A549 (cell line): ENCODE measurements at regions not wholly inside any gene's neighbourhood (a gene's known extent, or its start where the extent isn't known, plus 50 kb on each side); places are given as distances from the start of the nearest gene placed in this dataset.

Experiments
- ATAC-seq, 2 experiments: fragments of 200-7000 bp in 1 of 2; fragments of >200 bp in 1 of 2; cut with Nextera tagmentation in 1 of 2; cut with Tn5 transposase in 1 of 2; 3 replicates each; pipeline versions ENCODE4 v1.8.0 to v1.9.1; 2018 to 2020; ENCODE audit warnings: mild to moderate bottlenecking in 1 of 2, moderate library complexity in 1 of 2
- CTCF ChIA-PET: fragments of 300-600 bp; sonication (Branson Sonifier 250); formaldehyde crosslinking; extraction: SDS; loops from one replicate; lab custom pipeline; 2021; ENCODE audit warnings: antibody characterized with exemption, inconsistent platforms; lab: Yijun Ruan, JAX
- POLR2A ChIA-PET: fragments of 350-600 bp; formaldehyde crosslinking; extraction: SDS; loops from one replicate; lab custom pipeline; 2021; ENCODE audit warnings: antibody characterized with exemption, inconsistent platforms; lab: Yijun Ruan, JAX
- DNase-seq, 2 experiments: peaks; one replicate each; pipeline versions ENCODE4 v3.0.0 to v3.0.0-alpha.2; 2011 to 2016; ENCODE audit warnings: low read depth in 1 of 2, low spot score in 1 of 2
- FAIRE-seq: peaks from 2 replicates; lab custom pipeline; 2011; peaks lifted over from hg19 to GRCh38; lab: Jason Lieb, UNC
- H3K27ac ChIP-seq, 2 experiments: fragments of >200 bp; sonication (Bioruptor Twin); formaldehyde crosslinking; 3 replicates each; pipeline ENCODE4 v1.5.1; 2016 to 2017
- H3K4me1 ChIP-seq: fragments of >200 bp; sonication (Bioruptor Twin); formaldehyde crosslinking; 3 replicates; pipeline ENCODE4 v1.6.1; 2016
- H3K4me2 ChIP-seq: fragments of >200 bp; sonication (Bioruptor Twin); formaldehyde crosslinking; 3 replicates; pipeline ENCODE4 v1.6.1; 2016
- H3K4me3 ChIP-seq: fragments of >200 bp; sonication (Bioruptor Twin); formaldehyde crosslinking; 3 replicates; pipeline ENCODE4 v1.5.1; 2016
- H3K9me3 ChIP-seq: fragments of >200 bp; sonication (Bioruptor Twin); formaldehyde crosslinking; 3 replicates; pipeline ENCODE4 v1.6.1; 2016
- BHLHE40 ChIP-seq: IDR thresholded peaks from 2 replicates; pipeline ENCODE4 v1.6.1; 2012; ENCODE audit warnings: low read depth, low read length, inconsistent platforms
- CHD2 ChIP-seq: fragments of 150-350 bp; IDR thresholded peaks from 2 replicates; pipeline ENCODE4 v1.6.1; 2014; ENCODE audit warnings: low read length; ENCODE audit not compliant: partially characterized antibody
- CTCF ChIP-seq: fragments of >200 bp; sonication (Bioruptor Twin); formaldehyde crosslinking; IDR thresholded peaks from 3 replicates; pipeline ENCODE4 v1.5.1; 2016
- EHMT2 ChIP-seq: fragments of 200-600 bp; sonication (generic); IDR thresholded peaks from 2 replicates; pipeline ENCODE4 v1.6.1; 2016; ENCODE audit warnings: antibody characterized with exemption, low read depth, mild to moderate bottlenecking, moderate library complexity
- FOXS1 ChIP-seq: fragments of 250-450 bp; sonication (Bioruptor Pico); IDR thresholded peaks from 2 replicates; pipeline ENCODE4 v1.5.0; 2020; ENCODE audit warnings: mild to moderate bottlenecking, moderate library complexity
- HDAC2 ChIP-seq: fragments of 200-600 bp; sonication (generic); IDR thresholded peaks from 2 replicates; pipeline ENCODE4 v1.6.1; 2016
- HMGXB4 ChIP-seq: fragments of 250-450 bp; sonication (Bioruptor Pico); IDR thresholded peaks from 2 replicates; pipeline ENCODE4 v1.5.0; 2021; ENCODE audit warnings: mild to moderate bottlenecking, moderate library complexity, borderline replicate concordance
- HOXB5 ChIP-seq: fragments of 250-450 bp; sonication (Bioruptor Pico); IDR thresholded peaks from 2 replicates; pipeline ENCODE4 v1.5.0; 2020; ENCODE audit warnings: mild to moderate bottlenecking, moderate library complexity
- JUNB ChIP-seq: fragments of >200 bp; sonication (Bioruptor Twin); formaldehyde crosslinking; IDR thresholded peaks from 2 replicates; pipeline ENCODE4 v1.6.1; 2016
- KDM5A ChIP-seq: fragments of 200-600 bp; sonication (generic); IDR thresholded peaks from 2 replicates; pipeline ENCODE4 v1.6.1; 2016; ENCODE audit warnings: antibody characterized with exemption, mild to moderate bottlenecking
- MAFK ChIP-seq: fragments of 450-650 bp; IDR thresholded peaks from 2 replicates; pipeline ENCODE4 v1.6.1; 2014; ENCODE audit not compliant: partially characterized antibody
- MYC ChIP-seq: IDR thresholded peaks from 2 replicates; pipeline ENCODE4 v1.6.1; 2012; ENCODE audit warnings: mild to moderate bottlenecking, inconsistent platforms, low read length, improper control_type of control experiment, borderline replicate concordance
- POLR2AphosphoS2 ChIP-seq: conservative IDR thresholded peaks from 2 replicates; pipeline ENCODE4 v1.6.1; 2012; ENCODE audit warnings: low read length, improper control_type of control experiment, inconsistent platforms
- RAD21 ChIP-seq, 2 experiments: fragments of >200 bp in 1 of 2; sonication (Bioruptor Twin) in 1 of 2; formaldehyde crosslinking in 1 of 2; IDR thresholded peaks in 1 of 2; conservative IDR thresholded peaks in 1 of 2; 2 replicates in 1 of 2; 3 replicates in 1 of 2; pipeline ENCODE4 v1.6.1; 2012 to 2018; ENCODE audit warnings: inconsistent platforms in 1 of 2
- RNF2 ChIP-seq: fragments of 200-600 bp; sonication (generic); IDR thresholded peaks from 2 replicates; pipeline ENCODE4 v1.6.1; 2016; ENCODE audit warnings: low read depth, mild to moderate bottlenecking, antibody characterized with exemption, moderate library complexity, borderline replicate concordance
- TFCP2L1 ChIP-seq: fragments of 250-450 bp; sonication (Bioruptor Pico); IDR thresholded peaks from 2 replicates; pipeline ENCODE4 v1.5.0; 2021; ENCODE audit warnings: mild to moderate bottlenecking
- ZFP36 ChIP-seq: fragments of 450-650 bp; IDR thresholded peaks from 2 replicates; pipeline ENCODE4 v1.6.1; 2014; ENCODE audit warnings: borderline replicate concordance; ENCODE audit not compliant: partially characterized antibody
- WGBS: methylation state at CpG from one replicate; pipeline ENCODE4 v1.1.6; 2017; ENCODE audit errors: missing lambda C conversion rate; 5-methylcytosine and 5-hydroxymethylcytosine counted together
- TF ChIP-seq, protein P1 (sequence below): fragments of 200-600 bp; sonication (generic); IDR thresholded peaks from 2 replicates; pipeline ENCODE4 v1.6.1; 2016; ENCODE audit warnings: antibody characterized with exemption, mild to moderate bottlenecking, moderate library complexity
- TF ChIP-seq, protein P2 (sequence below): fragments of >200 bp; sonication (Bioruptor Twin); formaldehyde crosslinking; IDR thresholded peaks from 2 replicates; pipeline ENCODE4 v1.6.1; 2016

DNA sequence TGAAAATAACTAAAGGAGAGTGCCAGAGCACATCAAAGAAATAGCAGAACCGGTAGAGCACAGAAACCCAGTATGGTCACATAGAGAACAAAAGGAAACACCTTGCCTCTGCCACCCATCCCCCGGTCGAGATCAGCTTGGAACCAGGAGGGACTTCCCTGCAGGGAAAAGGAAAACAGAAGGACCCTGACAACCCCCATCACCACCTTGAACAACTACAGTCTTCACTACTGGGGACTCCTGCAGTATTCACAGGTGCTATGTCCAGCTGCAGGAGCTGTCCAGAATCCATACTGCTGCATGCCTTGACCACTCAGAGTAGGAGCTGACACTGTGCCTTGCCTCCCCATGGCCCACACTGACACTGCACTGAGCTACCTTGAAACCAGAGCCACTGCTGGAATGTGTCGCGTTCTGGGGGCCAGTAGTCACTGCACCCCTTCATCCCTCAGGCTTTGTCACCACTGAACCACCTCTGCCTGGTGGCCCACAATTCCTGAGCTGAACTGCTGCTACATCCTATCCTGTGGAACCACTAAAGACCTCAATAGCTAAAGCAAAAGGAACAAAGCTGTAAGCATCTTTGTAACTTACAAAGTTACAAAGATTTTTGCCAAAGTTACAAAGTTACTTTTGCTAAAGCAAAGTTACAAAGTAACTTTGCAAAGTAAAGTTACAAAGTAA, 66.8 kb downstream of the TRIL start:
- no peaks in the 10 kb centered on the region for H3K9me3 ChIP-seq
- no peak overlapping the region for H3K4me3 ChIP-seq
- no peak overlapping the region for H3K4me2 ChIP-seq
- TF ChIP-seq, protein P1, sequence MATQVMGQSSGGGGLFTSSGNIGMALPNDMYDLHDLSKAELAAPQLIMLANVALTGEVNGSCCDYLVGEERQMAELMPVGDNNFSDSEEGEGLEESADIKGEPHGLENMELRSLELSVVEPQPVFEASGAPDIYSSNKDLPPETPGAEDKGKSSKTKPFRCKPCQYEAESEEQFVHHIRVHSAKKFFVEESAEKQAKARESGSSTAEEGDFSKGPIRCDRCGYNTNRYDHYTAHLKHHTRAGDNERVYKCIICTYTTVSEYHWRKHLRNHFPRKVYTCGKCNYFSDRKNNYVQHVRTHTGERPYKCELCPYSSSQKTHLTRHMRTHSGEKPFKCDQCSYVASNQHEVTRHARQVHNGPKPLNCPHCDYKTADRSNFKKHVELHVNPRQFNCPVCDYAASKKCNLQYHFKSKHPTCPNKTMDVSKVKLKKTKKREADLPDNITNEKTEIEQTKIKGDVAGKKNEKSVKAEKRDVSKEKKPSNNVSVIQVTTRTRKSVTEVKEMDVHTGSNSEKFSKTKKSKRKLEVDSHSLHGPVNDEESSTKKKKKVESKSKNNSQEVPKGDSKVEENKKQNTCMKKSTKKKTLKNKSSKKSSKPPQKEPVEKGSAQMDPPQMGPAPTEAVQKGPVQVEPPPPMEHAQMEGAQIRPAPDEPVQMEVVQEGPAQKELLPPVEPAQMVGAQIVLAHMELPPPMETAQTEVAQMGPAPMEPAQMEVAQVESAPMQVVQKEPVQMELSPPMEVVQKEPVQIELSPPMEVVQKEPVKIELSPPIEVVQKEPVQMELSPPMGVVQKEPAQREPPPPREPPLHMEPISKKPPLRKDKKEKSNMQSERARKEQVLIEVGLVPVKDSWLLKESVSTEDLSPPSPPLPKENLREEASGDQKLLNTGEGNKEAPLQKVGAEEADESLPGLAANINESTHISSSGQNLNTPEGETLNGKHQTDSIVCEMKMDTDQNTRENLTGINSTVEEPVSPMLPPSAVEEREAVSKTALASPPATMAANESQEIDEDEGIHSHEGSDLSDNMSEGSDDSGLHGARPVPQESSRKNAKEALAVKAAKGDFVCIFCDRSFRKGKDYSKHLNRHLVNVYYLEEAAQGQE, result no peak
- TF ChIP-seq EHMT2, result no peak
- no peak for TF ChIP-seq CHD2
- no peak for TF ChIP-seq ZFP36
- TF ChIP-seq KDM5A, result no peak
- no peak for TF ChIP-seq HMGXB4 (CRISPR knock-in tag)
- TF ChIP-seq RNF2, result no peak
- no peak for TF ChIP-seq JUNB
- TF ChIP-seq FOXS1, result no peak
- no peak for TF ChIP-seq HDAC2
- no peak for TF ChIP-seq BHLHE40
- no peak for TF ChIP-seq TFCP2L1 (CRISPR knock-in tag)
- no peak for TF ChIP-seq POLR2AphosphoS2
- no peak for TF ChIP-seq RAD21 (conservative IDR thresholded peaks at IDR 0.05 in 1 of 2, IDR thresholded peaks at IDR 0.05 in 1 of 2)
- no peak overlapping the region for H3K27ac ChIP-seq
- CTCF ChIA-PET, result no interaction called here
- FAIRE-seq (no peak), ATAC-seq (no peak), DNase-seq (no peak)
- H3K4me1 ChIP-seq, result no peaks in the 10 kb centered on the region
- WGBS, result 10% methylated on average over 5 of the region's 5 CpGs
- POLR2A ChIA-PET, result no interaction called here

GRCh38 chr7:28890137-28890536, 68.0 kb downstream of the TRIL start:
- ChIA-PET CTCF (interaction anchor here (1.0 kb wide), 1 partner anchor 32 kb away, joined by 3 read pairs; no protein-coding TSS in a partner anchor), POLR2A (no interaction called here)
- no peak for DNase-seq
- ATAC-seq, result no peak
- TF ChIP-seq ZFP36, result no peak
- TF ChIP-seq CTCF, result no peak
- no peak for TF ChIP-seq HOXB5 (CRISPR knock-in tag)
- TF ChIP-seq, protein P2, sequence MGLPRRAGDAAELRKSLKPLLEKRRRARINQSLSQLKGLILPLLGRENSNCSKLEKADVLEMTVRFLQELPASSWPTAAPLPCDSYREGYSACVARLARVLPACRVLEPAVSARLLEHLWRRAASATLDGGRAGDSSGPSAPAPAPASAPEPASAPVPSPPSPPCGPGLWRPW, result no peak
- TF ChIP-seq MAFK, result no peak
- no peak for TF ChIP-seq MYC
- TF ChIP-seq FOXS1, result no peak
- no peak overlapping the region for H3K4me2 ChIP-seq
- no peak for FAIRE-seq
- WGBS, result 17% methylated on average over 7 of the region's 7 CpGs
- H3K27ac ChIP-seq, result no peak overlapping the region
- H3K9me3 ChIP-seq, result no peaks in the 10 kb centered on the region
- no peaks in the 10 kb centered on the region for H3K4me1 ChIP-seq
- no peak overlapping the region for H3K4me3 ChIP-seq
